HepG2 (cell line): ENCODE measurements at regions not wholly inside any gene's neighbourhood (a gene's known extent, or its start where the extent isn't known, plus 50 kb on each side); places are given as distances from the start of the nearest gene placed in this dataset.

ENCODE experiments used
- ATAC-seq: fragments of 200-7000 bp; cut with Tn5 transposase; 3 replicates; pipeline ENCODE4 v1.9.1; 2020; ENCODE audit warnings: mild to moderate bottlenecking, moderate library complexity
- BruUV-seq: library from RNA; stranded (reverse); fragments of 400-500 nt; replicated peaks from 2 replicates; lab custom pipeline; 2021; lab: Mats Ljungman, UMichigan
- CTCF ChIA-PET: fragments of 300-600 bp; formaldehyde crosslinking; extraction: SDS; loops from one replicate; lab custom pipeline; 2021; ENCODE audit warnings: low total read pairs, inconsistent platforms, low intra/inter-chr PET ratio; lab: Yijun Ruan, JAX
- POLR2A ChIA-PET: fragments of 350-600 bp; sonication (Branson Sonifier 250); formaldehyde crosslinking; loops from one replicate; lab custom pipeline; 2020; ENCODE audit warnings: antibody characterized with exemption, inconsistent platforms; lab: Yijun Ruan, JAX
- DNase-seq: peaks from one replicate; pipeline ENCODE4 v3.0.0-alpha.2; 2015; ENCODE audit warnings: low spot score
- FAIRE-seq: peaks from 3 replicates; lab custom pipeline; 2011; peaks lifted over from hg19 to GRCh38; lab: Jason Lieb, UNC
- H2AFZ ChIP-seq: one replicate; pipeline ENCODE4 v1.6.1; 2011; ENCODE audit warnings: low read length, inconsistent platforms
- H3K27ac ChIP-seq: fragments of 300-600 bp; 3 replicates; pipeline ENCODE4 v1.8.0; 2011; ENCODE audit warnings: mixed run types, mild to moderate bottlenecking, mixed read lengths, low read length, inconsistent platforms; ENCODE audit not compliant: insufficient read depth; ENCODE audit errors: extremely low read length
- H3K27me3 ChIP-seq, 2 experiments: fragments of 200-600 bp in 1 of 2; 2 replicates in 1 of 2; 3 replicates in 1 of 2; pipeline versions ENCODE4 v1.6.0 to v1.8.0; 2011; ENCODE audit warnings: low read length in 2 of 2, mild to moderate bottlenecking in 2 of 2, moderate library complexity in 2 of 2, inconsistent platforms in 1 of 2; ENCODE audit not compliant: insufficient read depth in 2 of 2, control insufficient read depth in 1 of 2
- H3K36me3 ChIP-seq, 2 experiments: fragments of 200-600 bp in 1 of 2; replicated peaks in 1 of 2; 2 replicates in 1 of 2; 3 replicates in 1 of 2; pipeline versions ENCODE4 v1.5.1 to v1.8.0; 2011; ENCODE audit warnings: low read length in 2 of 2, inconsistent platforms in 1 of 2; ENCODE audit not compliant: insufficient read depth in 2 of 2, control insufficient read depth in 1 of 2
- H3K4me1 ChIP-seq: 2 replicates; pipeline ENCODE4 v1.5.1; 2012; ENCODE audit warnings: low read length, inconsistent platforms; ENCODE audit not compliant: insufficient read depth
- H3K4me2 ChIP-seq: 2 replicates; pipeline ENCODE4 v1.6.0; 2011; ENCODE audit warnings: low read depth, low read length, inconsistent platforms
- H3K4me3 ChIP-seq, 3 experiments: fragments of 200-600 bp in 1 of 3; sonication (generic), shearing (Covaris generic) in 1 of 3; replicated peaks in 1 of 3; 2 replicates each; pipeline ENCODE4 v1.5.1; 2011 to 2016; ENCODE audit warnings: low read length in 3 of 3, inconsistent platforms in 2 of 3, low read depth in 2 of 3, mild to moderate bottlenecking in 2 of 3, control low read depth in 1 of 3, mixed read lengths in 1 of 3; ENCODE audit not compliant: insufficient read depth in 1 of 3
- H3K79me2 ChIP-seq: one replicate; pipeline ENCODE4 v1.6.1; 2011; ENCODE audit warnings: low read length, inconsistent platforms; ENCODE audit not compliant: insufficient read depth
- H3K9ac ChIP-seq: 2 replicates; pipeline ENCODE4 v1.6.0; 2011; ENCODE audit warnings: mild to moderate bottlenecking, low read depth, low read length, inconsistent platforms; ENCODE audit not compliant: insufficient read depth
- H3K9me3 ChIP-seq: 2 replicates; pipeline ENCODE4 v1.5.1; 2012; ENCODE audit warnings: mild to moderate bottlenecking, low read length
- H4K20me1 ChIP-seq: 2 replicates; pipeline ENCODE4 v1.6.0; 2011; ENCODE audit warnings: inconsistent platforms, mild to moderate bottlenecking, low read length, moderate library complexity; ENCODE audit not compliant: insufficient read depth
- DNMT3B ChIP-seq: conservative IDR thresholded peaks from 2 replicates; pipeline ENCODE4 v1.6.1; 2016; ENCODE audit warnings: missing biosample characterization, control low read depth
- FOXC1 ChIP-seq: sonication (generic); formaldehyde crosslinking; IDR thresholded peaks from 2 replicates; pipeline ENCODE4 v1.8.0; 2022; ENCODE audit warnings: mild to moderate bottlenecking, missing genetic modification reagents, borderline replicate concordance
- NBN ChIP-seq: fragments of 450-650 bp; conservative IDR thresholded peaks from 2 replicates; pipeline ENCODE4 v1.6.1; 2017
- NFE2 ChIP-seq: sonication (generic); formaldehyde crosslinking; IDR thresholded peaks from 2 replicates; pipeline ENCODE4 v1.4.0; 2020; ENCODE audit warnings: missing genetic modification reagents
- NR3C1 ChIP-seq: sonication (generic); formaldehyde crosslinking; IDR thresholded peaks from 2 replicates; pipeline ENCODE4 v1.4.0; 2020; ENCODE audit warnings: missing genetic modification reagents
- RBM22 ChIP-seq: fragments of 200-400 bp; formaldehyde crosslinking; optimal IDR thresholded peaks from 2 replicates; pipeline ENCODE3; 2017; ENCODE audit warnings: mild to moderate bottlenecking, low read length, moderate library complexity
- SOX13 ChIP-seq, 3 experiments: fragments of 450-650 bp in 1 of 3; sonication (generic) in 1 of 3; formaldehyde crosslinking in 1 of 3; IDR thresholded peaks in 2 of 3; conservative IDR thresholded peaks in 1 of 3; 2 replicates each; pipeline versions ENCODE4 v1.5.0 to v1.6.1; 2016 to 2020; ENCODE audit warnings: antibody characterized with exemption in 1 of 3, mild to moderate bottlenecking in 1 of 3, missing compliant biosample characterization in 1 of 3, missing genetic modification reagents in 1 of 3, moderate library complexity in 1 of 3
- ZBTB43 ChIP-seq: sonication (generic); formaldehyde crosslinking; conservative IDR thresholded peaks from 2 replicates; pipeline ENCODE4 v1.4.0; 2020; ENCODE audit warnings: missing genetic modification reagents
- ZFP82 ChIP-seq: sonication (generic); formaldehyde crosslinking; IDR thresholded peaks from 2 replicates; pipeline ENCODE4 v1.5.1; 2020; ENCODE audit warnings: mild to moderate bottlenecking, missing genetic modification reagents, borderline replicate concordance
- ZNF644 ChIP-seq: IDR thresholded peaks from 2 replicates; pipeline ENCODE4 v1.6.1; 2016; ENCODE audit warnings: low read depth
- ZSCAN30 ChIP-seq: sonication (generic); formaldehyde crosslinking; IDR thresholded peaks from 2 replicates; pipeline ENCODE4 v1.5.0; 2020; ENCODE audit warnings: mild to moderate bottlenecking, missing genetic modification reagents
- WGBS: methylation state at CpG from one replicate; pipeline ENCODE4 v1.1.6; 2017; ENCODE audit warnings: low lambda C conversion rate; 5-methylcytosine and 5-hydroxymethylcytosine counted together
- in situ Hi-C: cut with HindIII; loops from 2 replicates; pipeline ENCODE4 v1.10.0; 2017; ENCODE audit warnings: low pct_unique_long_range_greater_than_20kb; ENCODE audit not compliant: extremely low pct_ligation_motif_present
- intact Hi-C: fragments of 100-400 bp; cut with micrococcal nuclease; formaldehyde crosslinking; loops from one replicate; pipeline ENCODE4 v1.10.0; 2022; ENCODE audit not compliant: unreplicated experiment
- TF ChIP-seq, protein P1 (sequence below): sonication (generic); formaldehyde crosslinking; IDR thresholded peaks from 2 replicates; pipeline ENCODE4 v1.8.0; 2022; ENCODE audit warnings: mild to moderate bottlenecking, missing genetic modification reagents, borderline replicate concordance
- TF ChIP-seq, protein P2 (sequence below): sonication (generic); formaldehyde crosslinking; IDR thresholded peaks from 2 replicates; pipeline ENCODE4 v1.8.1; 2022; ENCODE audit warnings: low read depth, mild to moderate bottlenecking, missing genetic modification reagents
- TF ChIP-seq, protein P3 (sequence below): sonication (generic); formaldehyde crosslinking; IDR thresholded peaks from 2 replicates; pipeline ENCODE4 v1.4.0; 2020; ENCODE audit warnings: missing genetic modification reagents

GRCh38 chr2:167675906-167676305 is 571.5 kb downstream of the STK39 start:
- Histone ChIP-seq H3K9ac (no peak overlapping the region), H2AFZ (no peak overlapping the region), H3K9me3 (peaks cover 6% of the 10 kb centered on the region), H3K4me1 (no peaks in the 10 kb centered on the region), H3K27me3 (no peaks in the 10 kb centered on the region), H3K36me3 (no peaks in the 10 kb centered on the region), H4K20me1 (no peaks in the 10 kb centered on the region), H3K4me3 (no peak overlapping the region), H3K79me2 (no peaks in the 10 kb centered on the region), H3K4me2 (no peak overlapping the region), H3K27ac (no peak overlapping the region)
- 15% methylated on average over 6 of the region's 6 CpGs for WGBS
- no TSS peak for BruUV-seq
- intact Hi-C loops (no loop called here), in situ Hi-C loops (no loop called here)
- CTCF ChIA-PET, result no interaction called here
- ATAC-seq (no peak), FAIRE-seq (no peak), DNase-seq (no peak)
- POLR2A ChIA-PET, result no interaction called here
- TF ChIP-seq, protein P1, sequence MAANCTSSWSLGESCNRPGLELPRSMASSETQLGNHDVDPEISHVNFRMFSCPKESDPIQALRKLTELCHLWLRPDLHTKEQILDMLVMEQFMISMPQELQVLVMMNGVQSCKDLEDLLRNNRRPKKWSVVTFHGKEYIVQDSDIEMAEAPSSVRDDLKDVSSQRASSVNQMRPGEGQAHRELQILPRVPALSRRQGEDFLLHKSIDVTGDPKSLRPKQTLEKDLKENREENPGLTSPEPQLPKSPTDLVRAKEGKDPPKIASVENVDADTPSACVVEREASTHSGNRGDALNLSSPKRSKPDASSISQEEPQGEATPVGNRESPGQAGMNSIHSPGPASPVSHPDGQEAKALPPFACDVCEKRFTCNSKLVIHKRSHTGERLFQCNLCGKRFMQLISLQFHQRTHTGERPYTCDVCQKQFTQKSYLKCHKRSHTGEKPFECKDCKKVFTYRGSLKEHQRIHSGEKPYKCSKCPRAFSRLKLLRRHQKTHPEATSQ, result no peak
- TF ChIP-seq SOX13 (IDR thresholded peaks at IDR 0.05) (no peak), SOX13 (CRISPR knock-in tag; conservative IDR thresholded peaks at IDR 0.05 in 1 of 2, IDR thresholded peaks at IDR 0.05 in 1 of 2) (no peak), NFE2 (CRISPR knock-in tag) (no peak), ZFP82 (CRISPR knock-in tag) (no peak), NBN (no peak), ZSCAN30 (CRISPR knock-in tag) (no peak), NR3C1 (no peak), ZBTB43 (CRISPR knock-in tag) (no peak), RBM22 (no peak), FOXC1 (CRISPR knock-in tag) (no peak), ZNF644 (no peak), DNMT3B (CRISPR knock-in tag) (no peak)
- TF ChIP-seq, protein P2, sequence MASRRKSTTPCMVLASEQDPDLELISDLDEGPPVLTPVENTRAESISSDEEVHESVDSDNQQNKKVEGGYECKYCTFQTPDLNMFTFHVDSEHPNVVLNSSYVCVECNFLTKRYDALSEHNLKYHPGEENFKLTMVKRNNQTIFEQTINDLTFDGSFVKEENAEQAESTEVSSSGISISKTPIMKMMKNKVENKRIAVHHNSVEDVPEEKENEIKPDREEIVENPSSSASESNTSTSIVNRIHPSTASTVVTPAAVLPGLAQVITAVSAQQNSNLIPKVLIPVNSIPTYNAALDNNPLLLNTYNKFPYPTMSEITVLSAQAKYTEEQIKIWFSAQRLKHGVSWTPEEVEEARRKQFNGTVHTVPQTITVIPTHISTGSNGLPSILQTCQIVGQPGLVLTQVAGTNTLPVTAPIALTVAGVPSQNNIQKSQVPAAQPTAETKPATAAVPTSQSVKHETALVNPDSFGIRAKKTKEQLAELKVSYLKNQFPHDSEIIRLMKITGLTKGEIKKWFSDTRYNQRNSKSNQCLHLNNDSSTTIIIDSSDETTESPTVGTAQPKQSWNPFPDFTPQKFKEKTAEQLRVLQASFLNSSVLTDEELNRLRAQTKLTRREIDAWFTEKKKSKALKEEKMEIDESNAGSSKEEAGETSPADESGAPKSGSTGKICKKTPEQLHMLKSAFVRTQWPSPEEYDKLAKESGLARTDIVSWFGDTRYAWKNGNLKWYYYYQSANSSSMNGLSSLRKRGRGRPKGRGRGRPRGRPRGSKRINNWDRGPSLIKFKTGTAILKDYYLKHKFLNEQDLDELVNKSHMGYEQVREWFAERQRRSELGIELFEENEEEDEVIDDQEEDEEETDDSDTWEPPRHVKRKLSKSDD (CRISPR knock-in tag), result no peak
- TF ChIP-seq, protein P3, sequence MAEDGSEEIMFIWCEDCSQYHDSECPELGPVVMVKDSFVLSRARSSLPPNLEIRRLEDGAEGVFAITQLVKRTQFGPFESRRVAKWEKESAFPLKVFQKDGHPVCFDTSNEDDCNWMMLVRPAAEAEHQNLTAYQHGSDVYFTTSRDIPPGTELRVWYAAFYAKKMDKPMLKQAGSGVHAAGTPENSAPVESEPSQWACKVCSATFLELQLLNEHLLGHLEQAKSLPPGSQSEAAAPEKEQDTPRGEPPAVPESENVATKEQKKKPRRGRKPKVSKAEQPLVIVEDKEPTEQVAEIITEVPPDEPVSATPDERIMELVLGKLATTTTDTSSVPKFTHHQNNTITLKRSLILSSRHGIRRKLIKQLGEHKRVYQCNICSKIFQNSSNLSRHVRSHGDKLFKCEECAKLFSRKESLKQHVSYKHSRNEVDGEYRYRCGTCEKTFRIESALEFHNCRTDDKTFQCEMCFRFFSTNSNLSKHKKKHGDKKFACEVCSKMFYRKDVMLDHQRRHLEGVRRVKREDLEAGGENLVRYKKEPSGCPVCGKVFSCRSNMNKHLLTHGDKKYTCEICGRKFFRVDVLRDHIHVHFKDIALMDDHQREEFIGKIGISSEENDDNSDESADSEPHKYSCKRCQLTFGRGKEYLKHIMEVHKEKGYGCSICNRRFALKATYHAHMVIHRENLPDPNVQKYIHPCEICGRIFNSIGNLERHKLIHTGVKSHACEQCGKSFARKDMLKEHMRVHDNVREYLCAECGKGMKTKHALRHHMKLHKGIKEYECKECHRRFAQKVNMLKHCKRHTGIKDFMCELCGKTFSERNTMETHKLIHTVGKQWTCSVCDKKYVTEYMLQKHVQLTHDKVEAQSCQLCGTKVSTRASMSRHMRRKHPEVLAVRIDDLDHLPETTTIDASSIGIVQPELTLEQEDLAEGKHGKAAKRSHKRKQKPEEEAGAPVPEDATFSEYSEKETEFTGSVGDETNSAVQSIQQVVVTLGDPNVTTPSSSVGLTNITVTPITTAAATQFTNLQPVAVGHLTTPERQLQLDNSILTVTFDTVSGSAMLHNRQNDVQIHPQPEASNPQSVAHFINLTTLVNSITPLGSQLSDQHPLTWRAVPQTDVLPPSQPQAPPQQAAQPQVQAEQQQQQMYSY (CRISPR knock-in tag), result no peak
